H1 (cell line): ENCODE measurements at regions not wholly inside any gene's neighbourhood (a gene's known extent, or its start where the extent isn't known, plus 50 kb on each side); places are given as distances from the start of the nearest gene placed in this dataset.

Experiments
- CTCF ChIA-PET: fragments of 300-600 bp; sonication (Branson Sonifier 250); formaldehyde crosslinking; loops from one replicate; lab custom pipeline; 2021; ENCODE audit not compliant: partially characterized antibody; lab: Charles Lee
- POLR2A ChIA-PET: fragments of 300-600 bp; sonication (Branson Sonifier 250); formaldehyde crosslinking; loops from one replicate; lab custom pipeline; 2021; ENCODE audit warnings: inconsistent platforms; ENCODE audit not compliant: partially characterized antibody; lab: Charles Lee
- DNase-seq, 2 experiments: peaks; one replicate each; pipeline versions ENCODE4 v3.0.0 to v3.0.0-alpha.2; 2010 to 2022; ENCODE audit warnings: low spot score in 2 of 2, low read depth in 1 of 2, mixed read lengths in 1 of 2
- FAIRE-seq: peaks from 2 replicates; lab custom pipeline; 2011; peaks lifted over from hg19 to GRCh38; lab: Jason Lieb, UNC
- H2AFZ ChIP-seq: 2 replicates; pipeline ENCODE4 v1.8.1; 2012; ENCODE audit warnings: low read length, inconsistent platforms
- H2AK5ac ChIP-seq: 2 replicates; pipeline ENCODE4 v1.6.1; 2013; ENCODE audit warnings: low read depth, low read length
- H2BK120ac ChIP-seq: replicated peaks from 2 replicates; pipeline ENCODE3; 2013; ENCODE audit warnings: low read depth, low read length, inconsistent platforms
- H2BK12ac ChIP-seq: 2 replicates; pipeline ENCODE4 v1.6.1; 2013; ENCODE audit warnings: low read depth, low read length
- H2BK15ac ChIP-seq: 2 replicates; pipeline ENCODE4 v1.6.1; 2013; ENCODE audit warnings: low read length
- H2BK20ac ChIP-seq: 2 replicates; pipeline ENCODE4 v1.6.1; 2013; ENCODE audit warnings: low read length
- H2BK5ac ChIP-seq: 2 replicates; pipeline ENCODE4 v1.6.1; 2013; ENCODE audit warnings: low read depth, low read length
- H3K14ac ChIP-seq: 2 replicates; pipeline ENCODE4 v1.6.1; 2013; ENCODE audit warnings: inconsistent platforms; ENCODE audit not compliant: insufficient read length
- H3K18ac ChIP-seq: 2 replicates; pipeline ENCODE4 v1.6.1; 2013; ENCODE audit warnings: low read length; ENCODE audit errors: extremely low read depth
- H3K23ac ChIP-seq: 2 replicates; pipeline ENCODE4 v1.6.1; 2013; ENCODE audit warnings: inconsistent platforms; ENCODE audit not compliant: insufficient read length
- H3K23me2 ChIP-seq: 2 replicates; pipeline ENCODE4 v1.6.1; 2013; ENCODE audit warnings: low read depth, low read length
- H3K27ac ChIP-seq: 2 replicates; pipeline ENCODE4 v1.6.1; 2011; ENCODE audit warnings: low read depth, low read length, inconsistent platforms
- H3K27me3 ChIP-seq, 4 experiments: replicated peaks in 1 of 4; 1 replicate in 1 of 4; 2 replicates in 3 of 4; pipeline versions ENCODE4 v1.6.1 to v1.8.1; 2011 to 2013; ENCODE audit warnings: low read length in 3 of 4, mild to moderate bottlenecking in 3 of 4, inconsistent platforms in 2 of 4, mixed read lengths in 2 of 4, moderate library complexity in 1 of 4; ENCODE audit not compliant: control insufficient read depth in 3 of 4, insufficient read depth in 3 of 4; ENCODE audit errors: extremely low read depth in 1 of 4
- H3K36me3 ChIP-seq, 4 experiments: 2 replicates each; pipeline versions ENCODE4 v1.6.1 to v1.8.1; 2011 to 2013; ENCODE audit warnings: mild to moderate bottlenecking in 4 of 4, low read length in 3 of 4, moderate library complexity in 2 of 4, control low read depth in 1 of 4, inconsistent platforms in 1 of 4; ENCODE audit not compliant: insufficient read depth in 4 of 4, control insufficient read depth in 2 of 4
- H3K4ac ChIP-seq: replicated peaks from 2 replicates; pipeline ENCODE3; 2013; ENCODE audit warnings: low read length, low read depth, mixed read lengths, inconsistent platforms; ENCODE audit not compliant: insufficient read length
- H3K4me1 ChIP-seq, 4 experiments: replicated peaks in 1 of 4; 1 replicate in 1 of 4; 2 replicates in 3 of 4; pipeline versions ENCODE4 v1.6.1 to v1.8.1; 2011 to 2013; ENCODE audit warnings: low read length in 3 of 4, inconsistent platforms in 2 of 4, mixed read lengths in 1 of 4; ENCODE audit not compliant: insufficient read depth in 4 of 4, control insufficient read depth in 3 of 4
- H3K4me2 ChIP-seq, 2 experiments: 2 replicates each; pipeline versions ENCODE4 v1.6.1 to v1.8.1; 2011 to 2013; ENCODE audit warnings: low read depth in 2 of 2, low read length in 2 of 2, control low read depth in 1 of 2, inconsistent platforms in 1 of 2, mild to moderate bottlenecking in 1 of 2; ENCODE audit not compliant: insufficient read depth in 1 of 2
- H3K4me3 ChIP-seq, 4 experiments: fragments of 200-600, 300-600 bp in 1 of 4; sonication (generic), shearing (Covaris generic), sonication (Bioruptor Twin) in 1 of 4; 2 replicates each; pipeline versions ENCODE4 v1.5.1 to v1.8.1; 2011 to 2016; ENCODE audit warnings: low read length in 4 of 4, low read depth in 3 of 4, control low read depth in 2 of 4, inconsistent platforms in 2 of 4, mild to moderate bottlenecking in 2 of 4, mixed read lengths in 1 of 4, moderate library complexity in 1 of 4; ENCODE audit not compliant: insufficient read depth in 2 of 4; ENCODE audit errors: extremely low read depth in 1 of 4
- H3K56ac ChIP-seq: replicated peaks from 2 replicates; pipeline ENCODE3; 2013; ENCODE audit warnings: low read depth, mild to moderate bottlenecking, mixed read lengths, low read length, inconsistent platforms; ENCODE audit not compliant: insufficient read length
- H3K79me1 ChIP-seq: 2 replicates; pipeline ENCODE4 v1.6.1; 2013; ENCODE audit warnings: low read depth, low read length, control low read depth
- H3K79me2 ChIP-seq, 2 experiments: 2 replicates each; pipeline versions ENCODE4 v1.6.1 to v1.8.1; 2012 to 2013; ENCODE audit warnings: low read length in 2 of 2, mild to moderate bottlenecking in 2 of 2, inconsistent platforms in 1 of 2; ENCODE audit not compliant: insufficient read depth in 2 of 2, control insufficient read depth in 1 of 2
- H3K9ac ChIP-seq, 4 experiments: replicated peaks in 1 of 4; 1 replicate in 1 of 4; 2 replicates in 3 of 4; pipeline versions ENCODE4 v1.6.1 to v1.8.1; 2011 to 2013; ENCODE audit warnings: low read depth in 3 of 4, low read length in 3 of 4, control low read depth in 2 of 4, mild to moderate bottlenecking in 2 of 4, moderate library complexity in 2 of 4, inconsistent platforms in 1 of 4; ENCODE audit errors: extremely low read depth in 1 of 4
- H3K9me3 ChIP-seq, 2 experiments: 2 replicates each; pipeline versions ENCODE4 v1.6.1 to v1.8.1; 2012 to 2013; ENCODE audit warnings: mild to moderate bottlenecking in 2 of 2, moderate library complexity in 2 of 2, control low read depth in 1 of 2, inconsistent platforms in 1 of 2, low read depth in 1 of 2, low read length in 1 of 2, mixed read lengths in 1 of 2; ENCODE audit not compliant: insufficient read depth in 2 of 2
- H4K20me1 ChIP-seq, 2 experiments: replicated peaks in 1 of 2; 2 replicates each; pipeline versions ENCODE3 to v1.8.1; 2011 to 2013; ENCODE audit warnings: inconsistent platforms in 2 of 2, low read length in 2 of 2, mild to moderate bottlenecking in 1 of 2; ENCODE audit not compliant: insufficient read depth in 2 of 2, control insufficient read depth in 1 of 2
- H4K5ac ChIP-seq: 2 replicates; pipeline ENCODE4 v1.6.1; 2013; ENCODE audit warnings: low read length, low read depth, mixed read lengths, inconsistent platforms; ENCODE audit not compliant: insufficient read length
- H4K8ac ChIP-seq: 2 replicates; pipeline ENCODE4 v1.8.0; 2013; ENCODE audit warnings: mild to moderate bottlenecking, moderate library complexity, low read length, inconsistent platforms; ENCODE audit not compliant: insufficient read depth; ENCODE audit errors: extremely low read depth
- H4K91ac ChIP-seq: replicated peaks from 2 replicates; pipeline ENCODE3; 2013; ENCODE audit warnings: low read length, mixed read lengths, inconsistent platforms; ENCODE audit not compliant: insufficient read length
- JUN ChIP-seq: IDR thresholded peaks from 2 replicates; pipeline ENCODE4 v1.6.1; 2011; ENCODE audit warnings: low read depth, mild to moderate bottlenecking, improper control_type of control experiment, low read length
- SAP30 ChIP-seq: fragments of 300-600 bp; sonication (generic); IDR thresholded peaks from 2 replicates; pipeline ENCODE4 v1.7.1; 2012; ENCODE audit warnings: low read length, moderate library complexity, mild to moderate bottlenecking, inconsistent platforms; ENCODE audit not compliant: insufficient read depth, insufficient replicate concordance
- TCF12 ChIP-seq: IDR thresholded peaks from 2 replicates; pipeline ENCODE4 v1.6.1; 2011; ENCODE audit warnings: low read depth, mild to moderate bottlenecking, low read length
- WGBS, 2 experiments: shearing (Covaris generic) in 1 of 2; methylation state at CpG; one replicate each; pipeline versions ENCODE4 v1.1.6 to v1.1.7; 2013 to 2015; ENCODE audit warnings: low lambda C conversion rate in 2 of 2, mixed read lengths in 2 of 2, inconsistent platforms in 1 of 2, low coverage in 1 of 2, missing lambda C conversion rate in 1 of 2; ENCODE audit not compliant: insufficient replicate concordance in 2 of 2, insufficient coverage in 1 of 2, insufficient read length in 1 of 2; ENCODE audit errors: extremely low coverage in 1 of 2, missing lambda C conversion rate in 1 of 2; 5-methylcytosine and 5-hydroxymethylcytosine counted together

DNA sequence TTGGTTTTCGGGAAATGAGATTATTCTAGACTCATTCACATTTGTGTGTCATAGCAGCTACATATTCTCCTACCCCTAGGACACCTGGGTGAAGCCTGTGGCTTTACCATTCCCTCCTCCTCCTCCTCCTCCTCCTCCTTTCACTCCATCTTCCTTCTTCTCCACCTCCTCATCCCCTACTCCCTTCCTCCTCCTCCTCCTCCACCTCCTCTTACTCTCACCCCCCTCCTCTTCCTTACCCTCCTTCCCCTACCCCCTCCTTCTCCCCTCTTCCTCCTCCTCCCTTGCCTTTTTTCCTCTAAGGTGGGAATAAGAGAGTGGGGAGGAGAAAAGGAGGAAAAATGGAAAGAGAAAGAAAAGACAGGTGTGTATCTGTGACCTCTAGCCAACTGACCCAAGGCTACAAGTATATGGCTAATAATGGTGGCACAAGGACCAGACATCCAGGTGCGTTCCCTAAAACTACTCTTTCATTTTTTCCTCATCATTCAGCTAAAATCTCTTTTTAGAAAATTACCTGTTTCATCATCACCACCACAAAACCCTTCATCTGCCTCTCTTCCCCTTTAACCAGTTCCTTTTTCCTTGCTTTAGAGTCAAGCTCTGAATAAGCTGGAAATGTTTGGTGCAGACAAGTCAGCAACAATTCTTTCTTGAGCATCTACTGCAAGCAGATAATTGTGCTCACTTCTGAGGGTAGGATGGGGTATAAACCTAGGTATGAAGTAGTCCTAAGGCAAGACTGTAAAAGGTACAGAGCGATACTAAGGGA, 149.8 kb upstream of the FOXN3 start:
- no peak overlapping the region for H3K18ac ChIP-seq
- peaks cover 0 to 2% of the 10 kb centered on the region in 2 experiments for H4K20me1 ChIP-seq
- H3K23me2 ChIP-seq: no peaks in the 10 kb centered on the region; the same call in 1 of the 2 replicates
- H3K4me3 ChIP-seq: no peak overlapping the region
- 0 out of 2 replicates have a peak overlapping the region, but pooled peaks have one; percentile 16 for H2BK15ac ChIP-seq
- no peak overlapping the region for H2BK12ac ChIP-seq
- ChIA-PET POLR2A (interaction anchor here (1.0 to 2.0 kb wide), 3 partner anchors 8 to 51 kb away, joined by 3 to 4 read pairs (median 4); no protein-coding TSS in a partner anchor), CTCF (interaction anchor here (1.1 to 1.2 kb wide), 2 partner anchors 13 to 25 kb away, joined by 3 to 6 read pairs; no protein-coding TSS in a partner anchor)
- no peak overlapping the region for H3K4me2 ChIP-seq
- H2AFZ ChIP-seq: no peak overlapping the region
- no peak overlapping the region for H2BK5ac ChIP-seq
- no peak overlapping the region for H3K56ac ChIP-seq
- H3K79me1 ChIP-seq: peaks cover 14% of the 10 kb centered on the region
- H3K36me3 ChIP-seq: no peaks in the 10 kb centered on the region; a peak in 1 of 8 replicates
- H3K23ac ChIP-seq: no peak overlapping the region
- no peak overlapping the region for H2BK120ac ChIP-seq
- H4K91ac ChIP-seq: no peak overlapping the region
- H4K5ac ChIP-seq: no peak overlapping the region
- H3K9me3 ChIP-seq: no peaks in the 10 kb centered on the region
- H3K27me3 ChIP-seq: no peaks in the 10 kb centered on the region
- H3K4ac ChIP-seq: no peak overlapping the region
- H3K79me2 ChIP-seq: peaks cover 0 to 80% of the 10 kb centered on the region in 2 experiments; a peak in 3 of 4 replicates
- H3K27ac ChIP-seq: no peak overlapping the region
- DNase-seq: no peak
- no peak for FAIRE-seq
- H3K9ac ChIP-seq: no peak overlapping the region
- H4K8ac ChIP-seq: no peak overlapping the region
- H3K4me1 ChIP-seq: no peaks in the 10 kb centered on the region; a peak in 3 of 7 replicates
- WGBS, 2 experiments: 82% methylated on average over 3 of the region's 3 CpGs; no CpG with 5 or more reads in 1 of the 2 experiments
- no peak overlapping the region for H3K14ac ChIP-seq
- H2BK20ac ChIP-seq: no peak overlapping the region
- no peak overlapping the region for H2AK5ac ChIP-seq
- no peak for TF ChIP-seq TCF12
- no peak for TF ChIP-seq JUN
- no peak for TF ChIP-seq SAP30
